T-helper 1 cell (primary cell): ENCODE measurements at regions not wholly inside any gene's neighbourhood (a gene's known extent, or its start where the extent isn't known, plus 50 kb on each side); places are given as distances from the start of the nearest gene placed in this dataset.

Experiments used
- DNase-seq, 5 donors: peaks; one replicate each; pipeline ENCODE4 v3.0.0-alpha.2; 2012 to 2020

DNA sequence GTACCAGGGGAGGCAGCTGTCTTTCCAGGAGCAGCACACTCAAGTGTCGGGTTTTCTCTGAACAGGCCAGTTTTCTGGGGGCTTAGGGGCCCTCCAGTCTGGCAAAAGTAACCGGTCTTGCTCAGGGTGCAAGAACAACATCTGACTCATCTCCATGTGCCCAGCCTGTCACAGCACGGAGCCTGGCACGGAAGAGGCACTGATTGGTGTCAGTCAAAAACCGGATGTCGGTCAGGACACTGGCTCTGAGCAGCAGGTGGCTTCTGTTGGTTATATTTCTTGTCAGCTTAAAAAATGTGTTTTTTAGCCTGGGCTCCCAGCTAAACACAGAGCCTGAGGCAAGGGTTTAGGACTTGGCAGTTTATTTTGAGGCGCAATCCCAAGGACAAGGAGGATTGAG is 139.9 kb downstream of the FBLN2 start:
- DNase-seq = no peak

DNA sequence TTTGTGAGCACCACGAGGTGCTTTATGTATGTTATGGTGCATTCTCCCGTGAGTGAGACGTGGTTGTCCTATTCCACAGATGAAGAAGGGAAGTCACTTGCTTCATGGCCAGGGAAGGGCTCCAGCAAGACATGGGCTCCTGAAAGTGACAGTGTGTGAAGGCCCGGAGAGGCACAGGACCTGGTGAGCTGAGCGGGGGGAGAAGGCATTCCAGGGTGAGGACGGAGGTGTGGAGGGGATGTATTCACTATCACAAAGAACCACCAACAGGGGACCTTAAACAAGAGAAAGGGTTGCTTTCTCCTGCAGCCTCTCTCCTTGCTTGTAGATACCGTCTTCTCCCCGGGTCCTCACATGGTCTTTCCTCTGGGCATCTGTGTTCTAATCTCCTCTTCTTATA is 139.1 kb downstream of the FBLN2 start:
- no peak for DNase-seq
